Stimulated activated CD4-positive, alpha-beta T cell treated with anti-CD3 and anti-CD28 coated beads, Interleukin-4, amount 100 ng/mL, for 48 hours (primary cell): ENCODE measurements at regions not wholly inside any gene's neighbourhood (a gene's known extent, or its start where the extent isn't known, plus 50 kb on each side); places are given as distances from the start of the nearest gene placed in this dataset.
"Not testable (repeated sequence)": the region's sequence is repeated elsewhere in the genome, so short reads cannot be mapped to it uniquely, and the experiment has no call there.

Experiments used
- DNase-seq, 2 donors: peaks; one replicate each; pipeline ENCODE4 v3.0.0-alpha.2; 2020; ENCODE audit warnings: low read depth in 2 of 2

DNA sequence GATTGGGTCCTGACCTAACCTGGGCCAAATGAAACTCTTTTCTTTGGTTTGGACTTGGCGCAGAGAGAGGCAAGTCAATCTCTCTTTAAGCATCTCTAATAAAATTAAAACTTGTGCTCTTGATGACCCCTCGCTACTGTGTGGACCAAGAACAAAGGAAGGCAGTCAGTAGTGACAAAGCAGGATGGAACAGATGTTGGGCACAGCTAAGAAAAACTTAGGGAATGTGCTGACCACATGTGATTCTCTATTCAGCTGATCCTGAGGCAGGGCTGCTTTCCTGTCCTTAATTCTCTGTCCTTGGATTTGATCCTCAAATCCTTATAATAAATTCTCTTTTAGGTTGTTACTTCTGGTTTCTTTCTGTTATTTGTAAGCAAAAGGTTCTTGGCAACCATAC is 259.9 kb downstream of the ZIC1 start:
- DNase-seq: no peak

DNA sequence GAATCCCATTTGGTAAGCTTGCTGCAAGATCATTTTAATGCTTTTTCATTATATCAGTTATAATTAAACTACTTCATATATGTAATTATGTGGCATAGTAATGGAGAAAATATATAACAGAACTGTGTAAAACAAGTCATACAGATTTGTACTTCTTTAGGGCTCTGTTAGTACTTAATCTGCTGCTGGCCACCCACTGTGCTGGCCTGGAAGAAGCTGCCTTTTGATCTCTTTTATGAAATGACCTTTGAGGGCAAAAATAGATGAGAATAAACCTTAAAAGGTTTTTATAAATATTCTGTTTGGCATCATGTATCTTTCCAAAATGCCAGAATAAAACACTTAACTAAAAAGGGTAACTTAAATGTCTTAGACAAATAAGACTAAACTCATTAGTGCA is 262.9 kb downstream of the ZIC1 start:
- DNase-seq: no peak

DNA sequence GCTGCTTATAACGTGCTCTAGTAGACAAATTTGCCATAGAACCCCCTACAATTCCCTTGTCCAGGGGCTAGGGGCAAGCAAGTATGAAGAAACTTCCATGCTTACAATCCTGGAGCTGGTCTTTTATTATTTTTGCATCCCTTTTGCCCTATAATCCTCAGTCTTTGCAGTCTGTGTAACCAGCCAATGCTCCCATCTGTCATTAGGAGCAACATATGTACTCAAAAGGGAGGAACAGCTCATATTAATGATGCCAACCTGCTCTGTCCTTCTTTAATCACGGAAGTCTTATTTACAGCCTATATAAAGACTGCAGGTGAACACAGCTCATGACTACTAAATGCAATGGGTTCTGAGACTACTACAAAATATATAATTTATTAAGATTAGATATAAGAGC is 263.3 kb downstream of the ZIC1 start:
- DNase-seq: no peak

DNA sequence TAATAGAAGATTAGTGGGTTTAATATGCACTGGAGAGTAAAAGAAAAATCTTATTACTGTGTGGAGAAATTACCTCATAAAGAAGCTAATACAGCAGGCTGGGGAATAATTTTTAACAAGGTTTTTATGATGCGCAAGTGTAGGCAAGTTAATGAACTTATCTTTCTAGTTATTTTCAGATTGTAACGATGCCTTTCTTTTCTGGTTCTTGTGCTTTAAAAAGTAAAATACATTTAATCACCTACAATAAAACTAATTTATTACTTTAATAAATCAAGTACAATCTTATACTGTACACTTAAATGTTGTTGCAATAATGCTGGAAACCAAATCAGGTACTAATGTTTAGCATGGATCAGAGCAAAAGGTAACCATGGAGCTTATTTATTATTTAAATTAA is 266.6 kb downstream of the ZIC1 start:
- no peak for DNase-seq

DNA sequence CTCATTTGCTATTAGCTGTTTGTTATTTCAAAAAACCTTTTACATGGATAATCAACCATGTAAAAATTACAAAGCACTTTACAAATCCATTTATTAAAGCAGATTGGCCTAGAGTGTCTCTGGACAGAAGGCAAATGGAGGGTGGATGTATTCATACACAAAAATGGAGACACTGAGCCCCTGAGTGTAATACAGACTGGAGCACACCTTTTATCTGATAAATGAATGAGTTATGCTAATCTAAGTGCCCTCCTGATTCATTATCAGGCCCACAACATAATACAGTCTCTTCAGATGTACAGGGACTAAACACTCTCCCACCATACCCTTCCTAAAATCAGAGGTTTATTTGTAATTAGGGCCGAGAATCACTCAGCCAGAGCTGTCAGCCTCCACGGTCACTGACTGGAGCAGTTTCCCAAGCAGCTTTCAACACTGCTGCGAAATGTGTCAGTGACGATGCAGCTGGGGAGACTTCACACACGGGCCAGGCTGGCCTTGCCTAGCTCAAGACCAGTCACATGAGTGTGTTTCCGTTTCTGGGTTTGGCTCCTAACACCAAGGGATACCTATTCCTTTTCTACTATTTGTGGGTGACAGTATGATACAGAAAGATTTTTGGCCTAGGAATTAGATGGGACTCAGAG is 271.8 kb downstream of the ZIC1 start:
- DNase-seq: no peak

- DNase-seq: no peak
Measured at GRCh38 chr3:147688868-147689267, 279.7 kb downstream of the ZIC1 start.

DNA sequence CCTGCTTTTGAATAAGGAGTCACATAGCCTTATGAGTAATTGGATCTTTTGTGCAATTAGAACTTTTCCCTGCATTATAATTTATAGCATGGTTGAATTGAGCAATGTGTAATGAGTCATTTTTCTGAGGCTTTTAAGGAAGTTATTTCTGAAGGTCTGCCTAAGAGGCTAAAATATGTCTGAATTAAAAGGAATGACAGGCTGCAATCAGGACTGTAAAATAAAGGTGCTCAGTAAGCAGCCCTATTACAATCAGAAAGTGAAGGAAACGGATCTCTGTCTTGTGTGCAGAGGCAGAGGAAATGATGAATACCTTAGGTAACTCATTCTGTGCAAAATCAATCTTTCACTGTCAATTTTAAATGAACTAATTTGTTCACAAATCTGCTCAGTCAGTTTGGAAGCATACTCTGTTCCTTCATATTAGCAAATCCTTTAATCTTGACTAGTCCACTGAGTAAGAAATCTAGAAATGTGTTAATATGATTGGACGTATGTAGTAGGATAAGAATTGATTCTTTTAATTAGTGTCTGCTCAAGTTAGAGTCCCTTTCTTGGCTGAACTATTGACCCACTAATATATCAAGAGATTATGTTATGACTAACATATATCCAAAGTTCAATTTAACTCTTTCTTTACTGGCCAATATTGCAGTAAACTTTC is 290.1 kb downstream of the ZIC1 start:
- no peak for DNase-seq

DNA sequence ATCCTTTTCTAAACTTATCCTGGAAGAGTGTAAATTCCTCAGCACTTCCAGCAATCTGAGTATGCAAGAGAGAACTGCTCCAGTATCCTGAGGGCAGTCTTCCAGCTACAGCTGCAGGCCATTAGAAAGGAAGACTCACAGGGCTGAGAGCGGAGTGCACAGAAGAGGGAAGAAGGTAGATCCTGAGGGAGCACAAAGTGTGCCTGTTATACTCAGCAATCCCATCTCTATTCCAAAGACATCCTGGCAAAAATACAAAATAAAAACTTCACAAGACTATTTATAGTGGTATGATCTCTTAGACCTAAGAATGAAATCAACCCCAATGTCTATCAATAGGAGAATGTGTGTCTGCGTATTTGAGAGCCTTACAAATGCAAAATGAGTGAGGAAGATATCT is 292.0 kb downstream of the ZIC1 start:
- no peak for DNase-seq

GRCh38 chr3:147702509-147702908 is 293.3 kb downstream of the ZIC1 start:
- DNase-seq: no peak

DNA sequence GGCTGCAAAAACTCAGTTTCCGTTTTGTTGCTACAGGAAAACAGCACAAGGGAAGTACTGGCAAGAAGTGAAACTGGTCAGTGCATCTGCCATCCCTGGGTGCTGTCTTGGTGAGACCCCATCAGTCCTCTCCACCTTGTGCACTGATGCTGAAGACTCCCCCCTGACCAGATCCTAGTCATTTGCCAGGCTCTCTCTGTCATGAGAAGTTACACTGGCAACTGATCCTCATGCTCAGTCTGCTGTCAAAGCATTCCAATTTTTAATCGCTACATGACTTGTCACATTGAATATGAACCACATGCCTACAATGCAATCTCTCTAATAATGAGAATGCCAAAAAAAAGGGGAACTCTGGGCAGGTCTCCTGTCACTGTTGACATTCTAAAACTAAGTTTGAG is 296.5 kb downstream of the ZIC1 start:
- DNase-seq: no peak

DNA sequence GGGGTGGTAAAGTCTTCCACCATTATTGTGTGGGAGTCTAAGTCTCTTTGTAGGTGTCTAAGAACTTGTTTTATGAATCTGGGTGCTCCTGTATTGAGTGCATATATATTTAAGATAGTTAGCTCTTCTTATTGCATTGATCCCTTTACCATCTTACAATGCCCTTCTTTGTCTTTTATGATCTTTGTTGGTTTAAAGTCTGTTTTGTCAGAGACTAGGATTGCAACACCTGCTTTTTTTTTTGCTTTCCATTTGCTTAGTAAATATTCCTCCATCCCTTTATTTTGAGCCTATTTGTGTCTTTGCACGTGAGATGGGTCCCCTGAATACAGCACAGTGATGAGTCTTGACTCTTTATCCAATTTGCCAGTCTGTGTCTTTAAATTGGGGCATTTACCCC is 301.6 kb downstream of the ZIC1 start:
- not testable (repeated sequence) for DNase-seq

- no peak for DNase-seq
Measured at GRCh38 chr3:147712357-147712756, 303.2 kb downstream of the ZIC1 start.

DNA sequence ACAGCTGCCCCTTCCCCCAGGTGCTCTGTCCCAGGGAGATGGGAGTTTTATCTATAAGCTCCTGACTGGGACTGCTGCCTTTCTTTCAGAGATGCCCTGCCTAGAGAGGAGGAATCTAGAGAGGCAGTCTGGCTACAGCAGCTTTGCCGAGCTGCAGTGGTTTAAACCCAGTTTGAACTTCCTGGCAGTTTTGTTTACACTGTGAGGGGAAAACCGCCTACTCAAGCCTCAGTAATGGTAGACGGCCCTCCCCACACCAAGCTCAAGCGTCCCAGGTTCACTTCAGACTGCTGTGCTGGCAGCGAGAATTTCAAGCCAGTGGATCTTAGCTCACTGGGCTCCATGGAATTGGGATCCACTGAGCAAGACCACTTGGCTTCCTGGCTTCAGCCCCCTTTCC is 303.6 kb downstream of the ZIC1 start:
- DNase-seq: not testable (repeated sequence)

DNA sequence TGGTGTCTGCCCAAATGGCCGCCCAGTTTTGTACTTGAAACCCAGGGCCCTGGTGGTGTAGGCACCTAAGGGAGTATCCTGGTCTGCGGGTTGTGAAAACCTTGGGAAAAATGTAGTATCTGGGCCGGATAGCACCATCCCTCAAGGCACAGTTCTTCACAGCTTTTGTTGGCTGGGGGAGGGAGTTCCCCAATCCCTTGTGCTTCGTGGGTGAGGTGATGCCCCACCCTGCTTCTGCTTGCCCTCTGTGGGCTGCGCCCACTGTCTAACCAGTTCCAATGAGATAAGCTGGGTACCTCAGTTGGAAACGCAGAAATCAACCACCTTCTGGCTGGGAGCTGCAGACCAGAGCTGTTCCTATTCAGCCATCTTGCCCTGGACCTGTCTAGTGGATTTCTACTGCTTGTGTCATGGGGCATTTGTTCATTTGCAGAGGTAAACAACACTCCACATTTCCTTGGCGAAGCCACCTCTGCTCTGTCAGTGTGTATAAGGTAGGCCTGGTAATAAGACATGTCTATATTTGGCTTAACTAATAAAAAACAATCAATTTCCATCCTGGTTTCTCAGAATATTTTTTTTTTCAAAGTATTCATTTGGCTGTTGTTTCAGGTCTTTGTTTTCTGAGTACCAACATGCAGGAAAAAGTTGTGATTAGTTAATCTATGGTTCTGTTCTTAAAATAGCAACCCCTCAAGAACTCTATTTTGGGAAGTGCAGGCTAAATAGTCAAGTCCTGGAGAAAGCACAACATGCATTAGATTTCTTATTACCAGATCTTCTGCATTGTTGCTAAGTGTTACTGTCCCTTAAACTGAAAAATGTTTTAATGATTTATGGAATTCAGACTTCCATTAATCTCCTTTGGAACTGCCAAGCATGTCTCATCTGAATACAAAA is 304.3 kb downstream of the ZIC1 start:
- no peak for DNase-seq

GRCh38 chr3:147729641-147730040 is 320.5 kb downstream of the ZIC1 start:
- no peak for DNase-seq

DNA sequence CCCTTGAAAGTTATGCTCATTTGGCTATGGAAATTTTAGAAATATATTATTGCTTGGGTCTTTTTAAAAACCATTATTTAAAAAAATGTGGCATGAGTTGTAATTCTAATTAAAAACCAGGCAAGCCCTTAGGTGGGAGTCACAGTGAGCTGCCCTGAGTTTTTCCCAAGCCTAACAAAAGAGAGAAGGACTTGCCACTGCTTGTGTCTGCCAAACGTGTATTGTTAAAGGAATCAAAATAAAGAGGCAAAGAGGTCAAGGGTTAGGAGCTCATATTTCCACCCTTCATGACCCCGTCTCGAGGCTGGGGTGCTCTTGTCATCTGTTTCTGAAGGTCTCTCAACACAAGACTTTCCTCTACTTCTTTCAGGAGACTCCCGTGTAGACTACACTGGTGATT is 321.1 kb downstream of the ZIC1 start:
- DNase-seq: no peak

DNA sequence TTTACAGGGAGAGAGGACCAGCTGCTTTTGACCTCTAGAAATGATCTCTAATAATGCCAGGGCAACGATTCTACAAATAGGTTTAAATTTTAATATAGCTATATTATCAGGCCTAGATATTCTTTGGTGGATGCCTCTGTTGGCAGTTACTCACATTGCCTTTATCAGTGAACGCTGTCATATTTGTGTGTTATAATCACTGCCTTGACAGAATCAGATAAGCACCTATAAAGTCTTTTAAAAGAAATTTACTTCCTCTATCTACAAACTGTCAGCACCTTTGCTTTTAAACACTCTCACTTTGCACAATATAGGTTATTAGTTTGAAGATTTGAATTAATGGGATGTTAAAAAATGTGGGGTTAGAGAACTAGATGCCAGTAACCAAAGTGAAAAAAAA is 324.1 kb downstream of the ZIC1 start:
- DNase-seq: no peak

DNA sequence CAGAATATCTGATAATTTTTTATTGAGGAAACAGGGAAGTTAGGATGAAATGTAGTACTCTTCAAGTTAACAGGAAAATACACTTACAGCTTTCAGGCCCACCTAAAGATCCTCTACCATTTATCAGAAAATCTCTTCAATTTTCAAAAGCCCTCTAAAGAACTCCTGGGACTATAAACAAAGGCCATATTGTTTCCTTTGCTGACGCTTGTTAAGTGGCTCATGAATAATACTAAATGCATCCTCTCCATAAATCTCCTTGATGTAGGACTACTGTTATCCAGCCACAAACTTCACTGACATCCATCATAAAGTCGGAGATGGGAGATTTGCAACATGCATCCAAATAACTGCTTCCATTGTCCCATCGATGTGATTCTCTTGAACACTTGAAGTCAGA is 326.5 kb downstream of the ZIC1 start:
- DNase-seq: no peak

DNA sequence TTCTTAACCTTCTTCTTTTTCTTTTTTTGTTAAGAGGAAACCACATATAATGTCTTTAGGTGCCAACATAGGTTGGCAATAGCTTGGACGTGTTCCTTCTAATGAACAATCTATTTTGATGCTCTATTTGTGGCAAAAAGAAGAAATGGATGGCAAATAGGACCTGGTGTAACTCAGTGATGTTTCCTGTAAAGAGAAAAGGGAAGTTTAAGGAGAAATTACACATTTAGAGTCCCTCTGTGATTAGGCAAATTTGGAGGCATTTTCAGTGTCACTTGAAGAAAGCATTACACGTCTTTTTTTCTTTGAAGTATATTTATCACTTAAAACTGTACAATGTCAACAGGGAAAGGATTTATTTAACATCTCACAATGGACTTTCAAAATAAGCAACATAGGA is 327.1 kb downstream of the ZIC1 start:
- no peak for DNase-seq

DNA sequence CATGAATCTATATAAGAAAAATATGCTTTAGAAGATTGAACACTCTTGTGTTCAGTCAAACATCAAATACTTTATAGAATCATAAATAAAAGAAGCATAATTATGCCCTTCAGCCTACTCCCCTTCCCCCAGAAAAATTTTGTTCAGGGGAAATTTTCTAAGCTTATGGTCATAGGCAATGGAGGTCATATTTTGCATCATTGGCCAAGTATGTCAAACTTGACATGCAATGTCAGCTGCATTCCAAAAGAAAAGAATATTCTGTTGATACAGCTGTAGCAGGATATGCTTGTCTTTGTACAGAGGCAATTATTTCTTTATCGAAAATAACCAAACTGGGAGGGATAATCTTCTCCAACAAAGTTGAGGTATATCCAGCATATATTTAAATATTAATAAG is 328.2 kb downstream of the ZIC1 start:
- no peak for DNase-seq

- DNase-seq: no peak
Measured at GRCh38 chr3:147740928-147741327, 331.8 kb downstream of the ZIC1 start.

GRCh38 chr3:147744967-147745366 is 335.8 kb downstream of the ZIC1 start:
- DNase-seq: no peak

DNA sequence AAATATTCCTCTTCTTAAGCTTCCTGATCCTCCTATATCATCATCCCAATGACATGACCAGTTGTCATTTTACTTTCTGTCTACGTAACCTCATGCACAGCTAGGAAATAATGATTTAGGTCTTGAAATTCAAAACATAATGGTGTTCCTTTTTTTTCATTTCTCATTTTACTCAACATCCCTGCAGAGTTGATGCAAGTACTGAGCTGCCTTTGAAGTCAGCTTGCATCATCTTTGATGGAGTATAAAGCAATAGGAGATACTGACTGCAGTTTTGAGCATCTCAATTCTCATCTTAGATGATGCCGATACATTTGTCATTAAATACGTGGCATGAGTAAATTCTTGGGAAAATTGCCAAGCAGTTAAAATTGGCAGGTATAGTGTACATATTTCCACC is 346.1 kb downstream of the ZIC1 start:
- DNase-seq: no peak
